ENCODE measurements at regions not wholly inside any gene's neighbourhood (a gene's known extent, or its start where the extent isn't known, plus 50 kb on each side); places are given as distances from the start of the nearest gene placed in this dataset.

DNA sequence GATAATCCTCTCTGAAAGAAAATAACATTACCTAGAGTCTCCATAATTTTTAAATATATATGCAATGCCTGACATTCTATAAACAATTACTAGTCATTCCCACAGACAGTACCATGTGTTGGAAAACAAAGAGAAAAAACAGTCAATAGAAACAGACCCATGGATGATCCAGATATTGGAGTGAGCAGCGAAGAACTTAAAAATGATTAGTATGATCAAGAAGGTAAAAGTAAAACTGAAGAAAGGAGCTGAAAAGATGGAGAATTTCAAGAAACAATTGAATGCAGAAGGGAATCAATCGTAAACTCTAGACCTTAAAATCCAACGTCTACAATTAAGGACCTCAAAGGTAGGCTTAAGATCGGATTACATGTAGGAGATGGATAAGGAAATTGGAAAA, 330.6 kb downstream of the SHANK2 start:
- TF ChIP-seq, protein P1, sequence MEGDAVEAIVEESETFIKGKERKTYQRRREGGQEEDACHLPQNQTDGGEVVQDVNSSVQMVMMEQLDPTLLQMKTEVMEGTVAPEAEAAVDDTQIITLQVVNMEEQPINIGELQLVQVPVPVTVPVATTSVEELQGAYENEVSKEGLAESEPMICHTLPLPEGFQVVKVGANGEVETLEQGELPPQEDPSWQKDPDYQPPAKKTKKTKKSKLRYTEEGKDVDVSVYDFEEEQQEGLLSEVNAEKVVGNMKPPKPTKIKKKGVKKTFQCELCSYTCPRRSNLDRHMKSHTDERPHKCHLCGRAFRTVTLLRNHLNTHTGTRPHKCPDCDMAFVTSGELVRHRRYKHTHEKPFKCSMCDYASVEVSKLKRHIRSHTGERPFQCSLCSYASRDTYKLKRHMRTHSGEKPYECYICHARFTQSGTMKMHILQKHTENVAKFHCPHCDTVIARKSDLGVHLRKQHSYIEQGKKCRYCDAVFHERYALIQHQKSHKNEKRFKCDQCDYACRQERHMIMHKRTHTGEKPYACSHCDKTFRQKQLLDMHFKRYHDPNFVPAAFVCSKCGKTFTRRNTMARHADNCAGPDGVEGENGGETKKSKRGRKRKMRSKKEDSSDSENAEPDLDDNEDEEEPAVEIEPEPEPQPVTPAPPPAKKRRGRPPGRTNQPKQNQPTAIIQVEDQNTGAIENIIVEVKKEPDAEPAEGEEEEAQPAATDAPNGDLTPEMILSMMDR (conservative IDR thresholded peaks at IDR 0.05; ENCODE audit: low read depth, low read length) = no peak
- no peak for TF ChIP-seq EZH2 (IDR thresholded peaks at IDR 0.05; ENCODE audit: borderline replicate concordance, low read depth, low read length, poor library complexity, severe bottlenecking)

Measured in A673 (cell line).